Thymus (tissue), 11 donors: ENCODE measurements at regions not wholly inside any gene's neighbourhood (a gene's known extent, or its start where the extent isn't known, plus 50 kb on each side); places are given as distances from the start of the nearest gene placed in this dataset.

Experiments
- DNase-seq, 9 donors: peaks; one replicate each; pipeline ENCODE4 v3.0.0-alpha.2; 2013; ENCODE audit warnings: low spot score in 9 of 9, low read depth in 6 of 9, missing footprints in 1 of 9
- H3K27ac ChIP-seq, 2 donors: one replicate each; pipeline ENCODE4 v1.5.1; 2013; ENCODE audit warnings: control low read depth in 1 of 2, low read depth in 1 of 2, low read length in 1 of 2, mild to moderate bottlenecking in 1 of 2, moderate library complexity in 1 of 2
- H3K27me3 ChIP-seq, 2 donors: one replicate each; pipeline ENCODE4 v1.5.1; 2013; ENCODE audit warnings: low read length in 1 of 2; ENCODE audit not compliant: control insufficient read depth in 2 of 2, insufficient read depth in 1 of 2
- H3K36me3 ChIP-seq, 2 donors: one replicate each; pipeline ENCODE4 v1.5.1; 2013; ENCODE audit warnings: low read length in 1 of 2, mild to moderate bottlenecking in 1 of 2, moderate library complexity in 1 of 2; ENCODE audit not compliant: control insufficient read depth in 2 of 2, insufficient read depth in 2 of 2
- H3K4me1 ChIP-seq, 2 donors: one replicate each; pipeline ENCODE4 v1.5.1; 2013; ENCODE audit warnings: low read length in 2 of 2; ENCODE audit not compliant: control insufficient read depth in 2 of 2, insufficient read depth in 2 of 2
- H3K4me3 ChIP-seq, 2 donors: one replicate each; pipeline ENCODE4 v1.5.1; 2013; ENCODE audit warnings: low read length in 2 of 2, control low read depth in 1 of 2, mild to moderate bottlenecking in 1 of 2
- H3K9me3 ChIP-seq, 2 donors: one replicate each; pipeline ENCODE4 v1.5.1; 2013; ENCODE audit warnings: low read length in 1 of 2, mild to moderate bottlenecking in 1 of 2; ENCODE audit not compliant: control insufficient read depth in 2 of 2, insufficient read depth in 1 of 2
- WGBS: extraction: QIAGEN DNeasy Blood & Tissue Kit; methylation state at CpG from one replicate; pipeline ENCODE4 v1.1.7; 2013; 5-methylcytosine and 5-hydroxymethylcytosine counted together
- donor health status: healthy.

DNA sequence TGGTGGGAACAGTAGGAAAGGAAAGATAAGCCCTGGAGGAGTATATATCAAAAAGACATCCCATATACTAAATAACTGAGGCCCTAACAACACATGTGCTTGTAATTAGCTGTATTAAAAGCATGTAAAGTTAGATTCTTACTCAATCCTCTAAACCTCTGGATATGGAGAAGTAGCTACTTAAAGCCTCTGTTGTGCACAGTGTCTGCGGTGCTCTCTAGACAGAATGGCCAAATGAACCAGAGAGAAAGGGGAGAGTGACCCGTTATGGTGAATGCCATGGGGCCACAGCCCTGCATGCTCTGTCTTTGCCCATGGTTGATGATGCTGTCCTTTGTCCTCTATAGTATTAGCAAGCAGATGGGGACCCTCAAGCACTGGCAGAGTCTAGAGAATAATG, 104.4 kb upstream of the SLC8A1 start:
- Histone ChIP-seq H3K4me1 (no peaks in the 10 kb centered on the region), H3K36me3 (no peaks in the 10 kb centered on the region), H3K4me3 (no peak overlapping the region), H3K27me3 (no peaks in the 10 kb centered on the region), H3K9me3 (no peaks in the 10 kb centered on the region), H3K27ac (no peak overlapping the region)
- 50% methylated on average over 2 of the region's 2 CpGs for WGBS
- DNase-seq, result no peak

DNA sequence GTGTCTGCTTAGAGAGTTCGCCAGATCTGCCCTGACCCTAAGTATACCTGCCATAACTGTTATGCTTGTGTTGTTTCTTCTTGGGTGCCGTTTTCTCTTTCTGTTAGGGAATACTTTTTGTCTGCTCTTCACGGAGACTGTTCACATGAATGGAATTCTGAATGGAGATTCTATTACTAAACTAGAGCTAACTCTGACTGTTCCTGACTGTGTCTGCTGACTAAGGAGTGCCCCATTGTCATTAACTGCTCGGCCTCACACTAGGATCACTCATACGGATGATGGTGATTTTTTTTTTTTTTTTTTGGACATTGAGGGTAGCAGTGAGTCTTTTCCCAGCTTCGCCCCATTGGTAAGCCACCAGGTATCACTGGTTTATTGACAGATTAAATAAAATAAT, 104.8 kb upstream of the SLC8A1 start:
- Histone ChIP-seq H3K27ac (no peak overlapping the region), H3K36me3 (no peaks in the 10 kb centered on the region), H3K4me3 (no peak overlapping the region), H3K27me3 (no peaks in the 10 kb centered on the region), H3K9me3 (no peaks in the 10 kb centered on the region), H3K4me1 (no peaks in the 10 kb centered on the region)
- 96% methylated on average over 6 of the region's 6 CpGs for WGBS
- no peak for DNase-seq

DNA sequence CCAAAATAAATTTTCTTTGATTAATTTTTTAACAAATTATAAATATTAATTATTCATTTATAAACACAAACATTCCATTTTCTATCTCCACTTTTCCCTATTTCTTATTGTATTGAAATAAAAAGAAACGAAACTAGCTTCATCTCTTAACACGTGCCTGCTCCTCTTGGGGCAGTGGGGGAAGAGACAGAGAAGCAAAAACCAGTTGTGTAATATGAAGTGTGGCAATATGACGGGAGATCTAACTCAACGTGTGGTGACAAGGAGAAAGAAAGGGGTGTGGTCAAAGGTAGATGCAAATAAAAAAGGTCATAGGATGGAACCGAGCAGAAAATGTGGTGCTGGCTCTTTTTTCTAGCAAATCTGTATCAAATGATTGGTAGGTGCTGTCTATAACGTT, 106.9 kb upstream of the SLC8A1 start:
- Histone ChIP-seq H3K4me1 (no peaks in the 10 kb centered on the region), H3K9me3 (no peaks in the 10 kb centered on the region), H3K27me3 (no peaks in the 10 kb centered on the region), H3K27ac (no peak overlapping the region), H3K36me3 (no peaks in the 10 kb centered on the region), H3K4me3 (no peak overlapping the region)
- no peak for DNase-seq
- 96% methylated on average over 6 of the region's 6 CpGs for WGBS

DNA sequence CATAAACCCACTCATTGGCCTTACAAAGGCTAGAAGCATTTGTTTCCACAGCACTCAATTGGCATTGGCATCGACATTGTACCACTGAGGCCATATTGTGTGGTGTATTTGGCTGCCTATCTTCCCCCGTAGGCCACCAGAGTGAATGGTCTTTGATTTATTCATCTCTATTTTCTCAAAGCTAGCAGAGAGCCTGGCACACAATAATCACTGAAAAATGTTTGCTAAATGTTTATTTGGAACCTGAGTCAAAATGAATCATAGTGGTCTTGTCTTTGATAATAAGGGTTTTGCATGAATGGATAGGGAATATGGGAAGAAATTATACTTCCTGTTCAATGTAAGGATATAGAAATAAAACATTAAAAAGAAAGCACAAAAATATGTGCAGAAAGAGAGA, 107.3 kb upstream of the SLC8A1 start:
- no peak for DNase-seq
- Histone ChIP-seq H3K9me3 (no peaks in the 10 kb centered on the region), H3K36me3 (no peaks in the 10 kb centered on the region), H3K4me3 (no peak overlapping the region), H3K4me1 (no peaks in the 10 kb centered on the region), H3K27ac (no peak overlapping the region), H3K27me3 (no peaks in the 10 kb centered on the region)
- WGBS, result 98% methylated on average over 2 of the region's 2 CpGs

DNA sequence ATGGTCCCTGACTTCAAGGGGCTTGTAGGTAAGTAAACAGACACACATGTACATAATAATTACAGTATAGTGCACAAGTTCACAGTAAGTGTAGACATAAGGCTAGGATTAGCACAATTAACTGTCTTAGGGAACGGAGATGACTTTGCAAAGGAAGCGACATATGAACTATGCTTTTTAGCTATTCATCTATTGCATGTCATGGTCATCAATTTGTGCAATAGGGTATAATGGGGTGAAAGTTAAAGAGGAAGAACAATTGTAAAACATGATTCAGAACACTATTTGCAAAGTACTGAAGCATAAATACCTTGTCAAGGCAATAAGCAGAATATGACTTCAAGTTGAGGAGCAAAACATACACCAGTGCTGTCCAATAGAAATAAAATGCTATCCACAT, 112.3 kb upstream of the SLC8A1 start:
- Histone ChIP-seq H3K27me3 (no peaks in the 10 kb centered on the region), H3K4me3 (no peak overlapping the region), H3K27ac (no peak overlapping the region), H3K36me3 (no peaks in the 10 kb centered on the region), H3K4me1 (no peaks in the 10 kb centered on the region), H3K9me3 (no peaks in the 10 kb centered on the region)
- WGBS, result 75% methylated on average over 2 of the region's 2 CpGs
- no peak for DNase-seq

DNA sequence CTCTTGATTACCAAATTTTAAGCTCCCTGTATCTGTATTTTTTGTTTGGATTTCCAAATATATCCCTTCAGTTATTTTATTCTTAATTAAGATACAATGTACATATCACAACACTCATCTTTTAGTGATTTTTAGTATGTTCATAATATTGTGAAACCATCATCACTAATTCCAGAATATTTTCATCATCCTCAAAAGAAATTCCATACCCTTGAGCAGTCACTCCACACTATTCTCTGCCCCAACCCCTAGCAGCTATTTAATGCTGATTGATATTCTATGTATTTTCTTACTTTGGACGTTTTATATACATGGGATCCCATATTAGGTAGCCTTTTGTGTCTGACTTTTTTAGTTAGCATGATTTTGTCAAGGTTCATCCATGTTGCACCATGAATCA, 127.4 kb upstream of the SLC8A1 start:
- no peaks in the 10 kb centered on the region for H3K9me3 ChIP-seq
- WGBS, result 84% methylated on average over 1 of the region's 1 CpG
- H3K27ac ChIP-seq, result no peak overlapping the region
- no peak for DNase-seq
- H3K4me3 ChIP-seq, result no peak overlapping the region
- no peaks in the 10 kb centered on the region for H3K27me3 ChIP-seq
- H3K4me1 ChIP-seq, result no peaks in the 10 kb centered on the region
- H3K36me3 ChIP-seq, result no peaks in the 10 kb centered on the region

DNA sequence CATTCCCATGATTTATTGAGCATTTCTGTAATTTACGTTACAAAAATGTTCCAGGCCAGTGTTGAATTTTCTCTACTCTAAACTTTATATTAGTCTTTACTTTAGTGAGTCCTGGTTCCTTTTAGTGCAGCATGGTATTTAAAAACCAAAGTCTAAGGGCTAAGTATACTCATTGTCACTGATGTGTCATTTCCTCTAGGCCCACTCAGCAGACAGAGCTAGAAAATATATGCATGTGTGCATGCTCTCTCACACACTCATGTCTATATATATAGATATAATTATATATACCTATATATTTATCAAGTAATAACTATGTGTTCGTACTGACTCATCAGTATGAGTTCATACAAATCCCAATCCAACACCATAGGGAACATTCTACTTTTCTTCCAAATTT, 132.5 kb upstream of the SLC8A1 start:
- Histone ChIP-seq H3K4me3 (no peak overlapping the region), H3K9me3 (no peaks in the 10 kb centered on the region), H3K27me3 (no peaks in the 10 kb centered on the region), H3K36me3 (no peaks in the 10 kb centered on the region), H3K4me1 (no peaks in the 10 kb centered on the region), H3K27ac (no peak overlapping the region)
- DNase-seq, result no peak
- 97% methylated on average over 2 of the region's 2 CpGs for WGBS

DNA sequence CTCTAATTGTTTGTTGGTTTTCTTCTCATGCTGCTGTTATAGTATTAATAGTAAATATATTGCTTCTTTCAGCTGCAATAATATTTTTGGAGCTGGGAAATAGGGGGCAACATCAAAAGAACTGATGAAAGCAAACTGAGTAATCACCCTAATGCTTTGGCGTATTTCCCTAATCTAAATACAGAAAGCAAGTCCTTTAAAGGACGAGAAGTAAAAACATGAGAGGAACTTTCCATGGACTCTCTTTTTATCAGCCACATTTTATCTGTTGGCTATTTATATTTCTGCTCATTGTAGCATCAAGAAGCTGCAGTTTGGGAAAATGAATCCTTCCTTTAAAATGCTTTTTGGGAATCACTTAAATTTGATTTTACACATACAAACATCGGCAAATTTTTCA, 139.9 kb upstream of the SLC8A1 start:
- DNase-seq, result no peak
- Histone ChIP-seq H3K9me3 (no peaks in the 10 kb centered on the region), H3K4me3 (no peak overlapping the region), H3K27me3 (no peaks in the 10 kb centered on the region), H3K36me3 (no peaks in the 10 kb centered on the region), H3K4me1 (no peaks in the 10 kb centered on the region), H3K27ac (no peak overlapping the region)
- 95% methylated on average over 3 of the region's 3 CpGs for WGBS

DNA sequence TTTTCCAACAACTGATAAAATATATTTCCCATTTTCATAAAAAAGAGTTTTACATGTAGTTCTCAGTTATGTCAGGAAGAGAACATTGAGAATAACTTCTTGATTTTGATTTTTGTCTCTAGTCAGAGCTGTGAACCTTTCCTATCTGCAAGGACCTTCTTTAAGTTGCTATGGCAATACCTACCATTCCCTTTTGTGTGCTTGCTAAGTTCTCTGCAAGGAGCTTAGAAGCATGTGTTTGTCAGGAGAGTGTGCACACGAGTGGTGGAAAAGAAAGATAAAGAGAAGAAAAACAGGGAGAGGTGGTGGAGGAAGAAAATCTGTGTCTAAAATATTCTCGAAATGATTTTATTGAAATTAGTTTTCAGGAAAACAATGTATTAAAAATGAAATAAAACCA, 140.3 kb upstream of the SLC8A1 start:
- no peak overlapping the region for H3K4me3 ChIP-seq
- H3K36me3 ChIP-seq, result no peaks in the 10 kb centered on the region
- WGBS, result 91% methylated on average over 2 of the region's 2 CpGs
- no peaks in the 10 kb centered on the region for H3K9me3 ChIP-seq
- DNase-seq, result no peak
- H3K27me3 ChIP-seq, result no peaks in the 10 kb centered on the region
- H3K27ac ChIP-seq, result no peak overlapping the region
- no peaks in the 10 kb centered on the region for H3K4me1 ChIP-seq

DNA sequence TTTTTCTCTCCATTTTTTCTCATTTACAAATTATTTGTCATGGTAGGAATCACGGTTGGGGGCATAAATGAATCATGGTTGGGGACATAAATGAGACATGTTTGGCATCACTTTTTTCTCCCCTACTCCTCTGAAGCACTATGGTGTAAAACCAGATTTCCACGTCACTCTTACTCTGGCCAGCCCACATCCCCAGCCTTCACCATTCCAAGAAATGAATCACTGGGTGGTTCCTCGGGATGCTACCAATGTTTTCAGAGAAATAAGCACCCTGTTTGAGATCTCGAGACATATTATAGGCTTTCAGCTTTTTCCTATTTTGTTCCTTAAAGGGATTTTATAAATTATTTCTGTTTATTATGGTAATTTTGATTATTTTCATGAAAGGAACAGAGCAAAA, 155.0 kb upstream of the SLC8A1 start:
- H3K9me3 ChIP-seq, result no peaks in the 10 kb centered on the region
- H3K27me3 ChIP-seq, result no peaks in the 10 kb centered on the region
- DNase-seq, result no peak
- H3K4me1 ChIP-seq, result no peaks in the 10 kb centered on the region
- no peak overlapping the region for H3K27ac ChIP-seq
- 97% methylated on average over 4 of the region's 4 CpGs for WGBS
- H3K36me3 ChIP-seq, result no peaks in the 10 kb centered on the region
- no peak overlapping the region for H3K4me3 ChIP-seq
